ENCODE measurements at regions not wholly inside any gene's neighbourhood (a gene's known extent, or its start where the extent isn't known, plus 50 kb on each side); places are given as distances from the start of the nearest gene placed in this dataset.

GRCh38 chr20:11234181-11234580, 560.4 kb upstream of the JAG1 start:
- no peak overlapping the region for H3K4me3 ChIP-seq (ENCODE audit: low read depth, low read length)
- H3K27me3 ChIP-seq = no peaks in the 10 kb centered on the region
- no peaks in the 10 kb centered on the region for H3K36me3 ChIP-seq
- H3K9me3 ChIP-seq = no peaks in the 10 kb centered on the region
- H3K4me1 ChIP-seq = no peaks in the 10 kb centered on the region
- no peak for DNase-seq
- no peak for TF ChIP-seq CTCF (IDR thresholded peaks at IDR 0.05; ENCODE audit: low read depth, low read length)

- no peaks in the 10 kb centered on the region for H3K9me3 ChIP-seq
- H3K4me3 ChIP-seq (ENCODE audit: low read depth, low read length) = no peak overlapping the region
- H3K36me3 ChIP-seq = no peaks in the 10 kb centered on the region
- H3K27me3 ChIP-seq = no peaks in the 10 kb centered on the region
- DNase-seq = no peak
- no peak for TF ChIP-seq CTCF (IDR thresholded peaks at IDR 0.05; ENCODE audit: low read depth, low read length)
- no peaks in the 10 kb centered on the region for H3K4me1 ChIP-seq
These were observed 560.8 kb upstream of the JAG1 start for GRCh38 chr20:11234608-11235007.

GRCh38 chr20:11235058-11235457, 561.3 kb upstream of the JAG1 start:
- no peak for DNase-seq
- no peaks in the 10 kb centered on the region for H3K36me3 ChIP-seq
- H3K27me3 ChIP-seq = no peaks in the 10 kb centered on the region
- no peak overlapping the region for H3K4me3 ChIP-seq (ENCODE audit: low read depth, low read length)
- no peak for TF ChIP-seq CTCF (IDR thresholded peaks at IDR 0.05; ENCODE audit: low read depth, low read length)
- H3K4me1 ChIP-seq = no peaks in the 10 kb centered on the region
- no peaks in the 10 kb centered on the region for H3K9me3 ChIP-seq

GRCh38 chr20:11242320-11242719, 568.5 kb upstream of the JAG1 start:
- TF ChIP-seq CTCF (IDR thresholded peaks at IDR 0.05; ENCODE audit: low read depth, low read length) = no peak
- Histone ChIP-seq H3K27me3 (peaks cover 8% of the 10 kb centered on the region), H3K4me1 (no peaks in the 10 kb centered on the region), H3K9me3 (no peaks in the 10 kb centered on the region), H3K36me3 (no peaks in the 10 kb centered on the region), H3K4me3 (ENCODE audit: low read depth, low read length) (no peak overlapping the region)
- no peak for DNase-seq

- Histone ChIP-seq H3K27me3 (peaks cover 18% of the 10 kb centered on the region), H3K4me3 (ENCODE audit: low read depth, low read length) (no peak overlapping the region), H3K9me3 (no peaks in the 10 kb centered on the region), H3K36me3 (no peaks in the 10 kb centered on the region), H3K4me1 (no peaks in the 10 kb centered on the region)
- no peak for DNase-seq
- TF ChIP-seq CTCF (IDR thresholded peaks at IDR 0.05; ENCODE audit: low read depth, low read length) = no peak
These were observed 571.6 kb upstream of the JAG1 start for GRCh38 chr20:11245431-11245830.

GRCh38 chr20:11246251-11246775, 572.5 kb upstream of the JAG1 start:
- Histone ChIP-seq H3K4me1 (no peaks in the 10 kb centered on the region), H3K4me3 (ENCODE audit: low read depth, low read length) (no peak overlapping the region), H3K9me3 (no peaks in the 10 kb centered on the region), H3K27me3 (peaks cover 18% of the 10 kb centered on the region), H3K36me3 (no peaks in the 10 kb centered on the region)
- no peak for DNase-seq
- no peak for TF ChIP-seq CTCF (IDR thresholded peaks at IDR 0.05; ENCODE audit: low read depth, low read length)
